ENCODE measurements at regions not wholly inside any gene's neighbourhood (a gene's known extent, or its start where the extent isn't known, plus 50 kb on each side); places are given as distances from the start of the nearest gene placed in this dataset.

- no peak for TF ChIP-seq JUND (IDR thresholded peaks at IDR 0.05; ENCODE audit: low read length)
- TF ChIP-seq EZH2 (IDR thresholded peaks at IDR 0.05; ENCODE audit: low read depth, low read length, severe bottlenecking), result no peak
- TF ChIP-seq CTCF (IDR thresholded peaks at IDR 0.05; ENCODE audit: control extremely low read depth in 1 of 3, insufficient read depth in 1 of 3, low read depth in 1 of 3, low read length in 3 of 3), result peak in 2 of 3 experiments; percentile 28 to 32; a peak in 3 of 4 replicates
- no peak for TF ChIP-seq MAX (IDR thresholded peaks at IDR 0.05)
- TF ChIP-seq SRF (IDR thresholded peaks at IDR 0.05; ENCODE audit: low read depth, low read length), result no peak
- TF ChIP-seq HDAC2 (IDR thresholded peaks at IDR 0.05; ENCODE audit: borderline replicate concordance in 1 of 2, low read depth in 2 of 2, low read length in 2 of 2), result no peak
- TF ChIP-seq POLR2A (IDR thresholded peaks at IDR 0.05; ENCODE audit: control extremely low read depth in 1 of 2, low read depth in 2 of 2, low read length in 2 of 2), result no peak
- TF ChIP-seq CBX5 (IDR thresholded peaks at IDR 0.05; ENCODE audit: low read depth, low read length), result no peak
- TF ChIP-seq CEBPB (IDR thresholded peaks at IDR 0.05; ENCODE audit: low read depth, low read length), result no peak
- TF ChIP-seq RNF2 (IDR thresholded peaks at IDR 0.05; ENCODE audit: borderline replicate concordance, low read depth, low read length, missing control alignments, poor library complexity, severe bottlenecking), result no peak
- no peak for TF ChIP-seq SIN3A (conservative IDR thresholded peaks at IDR 0.05 in 1 of 2, IDR thresholded peaks at IDR 0.05 in 1 of 2; ENCODE audit: low read depth in 1 of 2, low read length in 2 of 2)
- TF ChIP-seq SAP30 (IDR thresholded peaks at IDR 0.05; ENCODE audit: insufficient read depth, insufficient replicate concordance, low read length), result no peak
These were observed 107.6 kb downstream of the CD47 start for GRCh38 chr3:107983247-107983646.
